HG03457 (cell line): ENCODE measurements at regions not wholly inside any gene's neighbourhood (a gene's known extent, or its start where the extent isn't known, plus 50 kb on each side); places are given as distances from the start of the nearest gene placed in this dataset.
"Not testable (repeated sequence)": the region's sequence is repeated elsewhere in the genome, so short reads cannot be mapped to it uniquely, and the experiment has no call there.

Source experiments
- ATAC-seq: cut with Tn5 transposase; IDR thresholded peaks from one replicate; pipeline ENCODE4 v1.9.1; 2021; ENCODE audit warnings: moderate number of reproducible peaks; ENCODE audit not compliant: unreplicated experiment

- no peak for ATAC-seq
Observed at GRCh38 chr5:126126574-126126973, 296.6 kb upstream of the GRAMD2B start.

- not testable (repeated sequence) for ATAC-seq
Observed at GRCh38 chr5:126127371-126127770, 295.8 kb upstream of the GRAMD2B start.

- ATAC-seq: no peak
Observed at GRCh38 chr5:126129431-126129830, 293.8 kb upstream of the GRAMD2B start.

GRCh38 chr5:126133424-126133823, 289.8 kb upstream of the GRAMD2B start:
- no peak for ATAC-seq

- ATAC-seq: no peak
Observed at GRCh38 chr5:126137891-126138280, 285.3 kb upstream of the GRAMD2B start.

GRCh38 chr5:126138281-126138931, 284.8 kb upstream of the GRAMD2B start:
- ATAC-seq: no peak

- ATAC-seq: no peak
Observed at GRCh38 chr5:126139086-126139485, 284.1 kb upstream of the GRAMD2B start.

GRCh38 chr5:126139773-126140172, 283.4 kb upstream of the GRAMD2B start:
- ATAC-seq: no peak

GRCh38 chr5:126143622-126144021, 279.6 kb upstream of the GRAMD2B start:
- no peak for ATAC-seq

GRCh38 chr5:126150319-126150718, 272.9 kb upstream of the GRAMD2B start:
- not testable (repeated sequence) for ATAC-seq

- ATAC-seq: not testable (repeated sequence)
Observed at GRCh38 chr5:126155298-126155697, 267.9 kb upstream of the GRAMD2B start.

- ATAC-seq: no peak
Observed at GRCh38 chr5:126166368-126166767, 256.8 kb upstream of the GRAMD2B start.

GRCh38 chr5:126168785-126169184, 254.4 kb upstream of the GRAMD2B start:
- ATAC-seq: no peak

- no peak for ATAC-seq
Observed at GRCh38 chr5:126171916-126172315, 251.3 kb upstream of the GRAMD2B start.

GRCh38 chr5:126172812-126173211, 250.4 kb upstream of the GRAMD2B start:
- no peak for ATAC-seq

GRCh38 chr5:126178521-126178920, 244.7 kb upstream of the GRAMD2B start:
- no peak for ATAC-seq

GRCh38 chr5:126182971-126183695, 240.1 kb upstream of the GRAMD2B start:
- no peak for ATAC-seq

GRCh38 chr5:126184474-126184873, 238.7 kb upstream of the GRAMD2B start:
- ATAC-seq: no peak

- ATAC-seq: no peak
Observed at GRCh38 chr5:126186210-126186609, 237.0 kb upstream of the GRAMD2B start.

GRCh38 chr5:126188804-126189203, 234.4 kb upstream of the GRAMD2B start:
- ATAC-seq: no peak

GRCh38 chr5:126189231-126189630, 234.0 kb upstream of the GRAMD2B start:
- no peak for ATAC-seq

GRCh38 chr5:126189862-126190261, 233.3 kb upstream of the GRAMD2B start:
- no peak for ATAC-seq

GRCh38 chr5:126192226-126192625, 231.0 kb upstream of the GRAMD2B start:
- no peak for ATAC-seq
